ENCODE measurements at regions not wholly inside any gene's neighbourhood (a gene's known extent, or its start where the extent isn't known, plus 50 kb on each side); places are given as distances from the start of the nearest gene placed in this dataset.
A peak's percentile ranks its signal among the peaks of the same experiment; 100 is the strongest.

- Mint-ChIP-seq H3K4me3 (no peak overlapping the region), H3K27ac (no peak overlapping the region), H3K27me3 (ENCODE audit: low read depth, poor library complexity) (peaks cover 14% of the 10 kb centered on the region), H3K36me3 (ENCODE audit: low read depth) (no peaks in the 10 kb centered on the region), H3K4me1 (peaks cover 11% of the 10 kb centered on the region), H3K9me3 (peaks cover 5% of the 10 kb centered on the region)
- no peak for DNase-seq
- TF ChIP-seq, protein P1, sequence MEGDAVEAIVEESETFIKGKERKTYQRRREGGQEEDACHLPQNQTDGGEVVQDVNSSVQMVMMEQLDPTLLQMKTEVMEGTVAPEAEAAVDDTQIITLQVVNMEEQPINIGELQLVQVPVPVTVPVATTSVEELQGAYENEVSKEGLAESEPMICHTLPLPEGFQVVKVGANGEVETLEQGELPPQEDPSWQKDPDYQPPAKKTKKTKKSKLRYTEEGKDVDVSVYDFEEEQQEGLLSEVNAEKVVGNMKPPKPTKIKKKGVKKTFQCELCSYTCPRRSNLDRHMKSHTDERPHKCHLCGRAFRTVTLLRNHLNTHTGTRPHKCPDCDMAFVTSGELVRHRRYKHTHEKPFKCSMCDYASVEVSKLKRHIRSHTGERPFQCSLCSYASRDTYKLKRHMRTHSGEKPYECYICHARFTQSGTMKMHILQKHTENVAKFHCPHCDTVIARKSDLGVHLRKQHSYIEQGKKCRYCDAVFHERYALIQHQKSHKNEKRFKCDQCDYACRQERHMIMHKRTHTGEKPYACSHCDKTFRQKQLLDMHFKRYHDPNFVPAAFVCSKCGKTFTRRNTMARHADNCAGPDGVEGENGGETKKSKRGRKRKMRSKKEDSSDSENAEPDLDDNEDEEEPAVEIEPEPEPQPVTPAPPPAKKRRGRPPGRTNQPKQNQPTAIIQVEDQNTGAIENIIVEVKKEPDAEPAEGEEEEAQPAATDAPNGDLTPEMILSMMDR (IDR thresholded peaks at IDR 0.05) = no peak
Observed at GRCh38 chr20:58019850-58020625, 208.4 kb downstream of the ANKRD60 start.

DNA sequence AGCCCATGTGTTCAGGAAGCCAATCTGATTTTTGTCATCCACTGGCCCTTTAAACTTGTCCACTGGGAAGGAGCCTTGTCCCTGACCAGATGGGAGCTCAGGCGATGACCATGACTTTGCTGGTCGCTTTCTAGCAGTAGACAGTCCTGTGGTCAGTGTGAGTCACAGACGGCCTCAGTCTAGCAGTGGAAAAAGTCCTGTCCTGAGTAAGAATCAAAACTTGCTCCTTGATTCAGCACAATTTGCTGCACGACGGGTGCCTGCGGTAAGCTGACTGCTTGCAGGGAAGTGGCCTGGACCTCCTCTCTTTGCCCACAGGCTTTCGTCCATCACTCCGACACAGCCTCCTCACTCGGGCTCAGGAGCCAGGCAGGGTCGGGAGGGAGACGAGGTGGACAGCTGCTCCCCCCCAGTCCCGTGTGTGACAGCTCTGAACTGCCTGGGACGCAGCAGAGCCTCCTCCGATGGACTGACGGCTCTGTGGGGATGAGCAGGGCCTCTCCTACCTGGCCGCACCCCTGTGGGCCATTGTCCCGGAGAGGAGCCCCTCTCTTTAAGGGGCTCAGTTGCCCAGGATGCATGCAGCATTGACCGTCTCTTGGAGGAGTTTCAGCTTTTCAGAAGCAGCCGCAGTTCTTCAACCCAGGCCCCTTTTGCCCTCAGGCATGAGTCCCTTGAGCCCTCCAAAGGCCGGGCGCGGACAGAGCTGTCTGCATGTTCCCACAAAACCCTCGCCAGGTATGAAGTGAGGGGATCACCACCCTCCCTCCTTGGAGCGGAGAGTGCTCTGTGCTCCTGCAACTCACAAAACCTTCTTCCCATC lies 209.2 kb downstream of the ANKRD60 start:
- Mint-ChIP-seq H3K36me3 (ENCODE audit: low read depth) (no peaks in the 10 kb centered on the region), H3K4me1 (peaks cover 18% of the 10 kb centered on the region), H3K27ac (no peak overlapping the region), H3K27me3 (ENCODE audit: low read depth, poor library complexity) (peaks cover 12% of the 10 kb centered on the region), H3K4me3 (no peak overlapping the region), H3K9me3 (peaks cover 9% of the 10 kb centered on the region)
- TF ChIP-seq, protein P1 (IDR thresholded peaks at IDR 0.05) = no peak
- DNase-seq = no peak

- no peak overlapping the region for H3K4me3 Mint-ChIP-seq
- DNase-seq = no peak
- H3K27ac Mint-ChIP-seq = no peak overlapping the region
- no peaks in the 10 kb centered on the region for H3K36me3 Mint-ChIP-seq (ENCODE audit: low read depth)
- peaks cover 9% of the 10 kb centered on the region for H3K9me3 Mint-ChIP-seq
- H3K4me1 Mint-ChIP-seq = peaks cover 22% of the 10 kb centered on the region
- TF ChIP-seq, protein P1 (IDR thresholded peaks at IDR 0.05) = no peak
- H3K27me3 Mint-ChIP-seq (ENCODE audit: low read depth, poor library complexity) = peaks cover 12% of the 10 kb centered on the region
Observed at GRCh38 chr20:58018590-58018989, 209.9 kb downstream of the ANKRD60 start.

DNA sequence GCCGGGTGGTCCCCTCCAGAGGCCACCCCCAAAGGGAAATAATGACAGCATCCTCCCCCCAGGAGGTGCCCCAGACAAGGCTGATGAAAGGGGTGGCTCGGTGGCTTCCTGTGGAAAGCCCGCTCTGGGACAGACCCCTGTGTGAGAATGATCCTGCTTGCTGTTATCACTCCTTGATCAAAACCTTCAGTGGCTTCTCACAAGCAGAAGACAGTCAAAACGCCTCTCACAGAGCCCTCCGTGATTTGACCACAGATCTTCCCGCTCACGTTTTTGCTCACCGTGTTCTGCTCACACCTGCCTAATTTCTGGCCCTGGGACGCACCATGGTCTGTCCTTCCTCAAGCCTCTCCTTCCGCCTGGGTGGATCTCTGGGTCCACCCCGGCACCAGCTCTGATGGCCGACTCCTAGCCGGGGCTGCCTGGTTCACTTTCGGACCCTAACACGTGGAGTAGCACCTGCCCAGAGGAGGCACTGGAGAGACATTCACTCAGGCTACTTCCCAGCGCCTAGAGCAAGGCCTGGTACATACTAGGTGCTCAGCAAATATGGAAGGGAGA lies 210.4 kb downstream of the ANKRD60 start:
- H3K27me3 Mint-ChIP-seq (ENCODE audit: low read depth, poor library complexity) = peaks cover 12% of the 10 kb centered on the region
- peak overlapping the region; percentile 76 for H3K27ac Mint-ChIP-seq
- no peaks in the 10 kb centered on the region for H3K36me3 Mint-ChIP-seq (ENCODE audit: low read depth)
- no peak for DNase-seq
- H3K4me3 Mint-ChIP-seq = no peak overlapping the region
- peaks cover 9% of the 10 kb centered on the region for H3K9me3 Mint-ChIP-seq
- TF ChIP-seq, protein P1 (IDR thresholded peaks at IDR 0.05) = no peak
- H3K4me1 Mint-ChIP-seq = peaks cover 28% of the 10 kb centered on the region

DNA sequence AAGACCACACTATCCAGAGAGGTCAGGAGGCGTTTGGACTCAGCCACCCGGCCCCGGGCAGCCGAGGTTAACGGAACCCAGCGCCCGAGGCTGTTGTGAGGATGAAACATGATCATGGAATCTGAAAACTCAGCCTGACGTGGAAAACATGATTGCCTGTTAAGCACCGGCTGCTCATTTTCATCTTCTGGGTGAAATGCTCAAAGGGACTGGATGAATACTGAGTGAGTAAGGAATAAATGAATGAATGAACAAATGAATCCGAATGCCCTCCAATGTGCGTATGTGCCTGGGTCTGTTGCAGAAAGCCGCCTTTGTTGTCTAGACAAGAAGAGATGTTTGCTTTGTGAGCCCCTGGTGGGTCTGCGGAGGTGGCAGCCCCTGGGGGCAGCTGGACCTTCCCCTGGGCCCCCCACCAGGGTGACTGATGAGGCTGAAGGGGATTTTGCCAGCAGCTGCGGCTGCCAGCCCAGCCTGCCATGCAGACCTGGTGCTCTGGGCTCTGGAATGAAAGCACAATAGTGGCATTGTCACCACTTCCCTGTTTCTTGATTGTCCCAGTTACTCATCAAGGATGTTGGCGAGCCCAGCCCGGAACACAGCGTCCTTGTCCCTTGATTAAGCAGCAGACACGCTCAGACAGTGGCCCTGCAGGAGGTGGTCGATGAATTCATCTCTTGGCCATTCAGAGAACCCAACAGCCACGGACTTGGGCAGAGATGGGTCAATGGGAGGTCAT lies 211.1 kb downstream of the ANKRD60 start:
- Mint-ChIP-seq H3K4me1 (peaks cover 33% of the 10 kb centered on the region), H3K4me3 (no peak overlapping the region)

More for the DNA sequence above, 211.1 kb downstream of the ANKRD60 start:
- no peak for DNase-seq
- Mint-ChIP-seq H3K9me3 (peaks cover 9% of the 10 kb centered on the region), H3K36me3 (ENCODE audit: low read depth) (no peaks in the 10 kb centered on the region), H3K27me3 (ENCODE audit: low read depth, poor library complexity) (peaks cover 14% of the 10 kb centered on the region), H3K27ac (no peak overlapping the region)
- TF ChIP-seq, protein P1 (IDR thresholded peaks at IDR 0.05) = no peak
